ENCODE measurements at regions not wholly inside any gene's neighbourhood (a gene's known extent, or its start where the extent isn't known, plus 50 kb on each side); places are given as distances from the start of the nearest gene placed in this dataset.

GRCh38 chr1:239270509-239270908 lies 115.9 kb upstream of the CHRM3 start:
- TF ChIP-seq POLR2A (IDR thresholded peaks at IDR 0.05; ENCODE audit: low read depth, low read length) (no peak), SPI1 (IDR thresholded peaks at IDR 0.05; ENCODE audit: low read depth, low read length) (no peak), POLR2AphosphoS5 (IDR thresholded peaks at IDR 0.05; ENCODE audit: low read depth, low read length) (no peak), TAF1 (IDR thresholded peaks at IDR 0.05; ENCODE audit: low read depth, low read length) (no peak), PAX5 (IDR thresholded peaks at IDR 0.05; ENCODE audit: insufficient read depth, low read length, severe bottlenecking) (no peak), POU2F2 (IDR thresholded peaks at IDR 0.05; ENCODE audit: low read depth, low read length) (no peak)

Data from GM12891 (cell line).